ENCODE measurements at regions not wholly inside any gene's neighbourhood (a gene's known extent, or its start where the extent isn't known, plus 50 kb on each side); places are given as distances from the start of the nearest gene placed in this dataset.
A peak's percentile ranks its signal among the peaks of the same experiment; 100 is the strongest.

DNA sequence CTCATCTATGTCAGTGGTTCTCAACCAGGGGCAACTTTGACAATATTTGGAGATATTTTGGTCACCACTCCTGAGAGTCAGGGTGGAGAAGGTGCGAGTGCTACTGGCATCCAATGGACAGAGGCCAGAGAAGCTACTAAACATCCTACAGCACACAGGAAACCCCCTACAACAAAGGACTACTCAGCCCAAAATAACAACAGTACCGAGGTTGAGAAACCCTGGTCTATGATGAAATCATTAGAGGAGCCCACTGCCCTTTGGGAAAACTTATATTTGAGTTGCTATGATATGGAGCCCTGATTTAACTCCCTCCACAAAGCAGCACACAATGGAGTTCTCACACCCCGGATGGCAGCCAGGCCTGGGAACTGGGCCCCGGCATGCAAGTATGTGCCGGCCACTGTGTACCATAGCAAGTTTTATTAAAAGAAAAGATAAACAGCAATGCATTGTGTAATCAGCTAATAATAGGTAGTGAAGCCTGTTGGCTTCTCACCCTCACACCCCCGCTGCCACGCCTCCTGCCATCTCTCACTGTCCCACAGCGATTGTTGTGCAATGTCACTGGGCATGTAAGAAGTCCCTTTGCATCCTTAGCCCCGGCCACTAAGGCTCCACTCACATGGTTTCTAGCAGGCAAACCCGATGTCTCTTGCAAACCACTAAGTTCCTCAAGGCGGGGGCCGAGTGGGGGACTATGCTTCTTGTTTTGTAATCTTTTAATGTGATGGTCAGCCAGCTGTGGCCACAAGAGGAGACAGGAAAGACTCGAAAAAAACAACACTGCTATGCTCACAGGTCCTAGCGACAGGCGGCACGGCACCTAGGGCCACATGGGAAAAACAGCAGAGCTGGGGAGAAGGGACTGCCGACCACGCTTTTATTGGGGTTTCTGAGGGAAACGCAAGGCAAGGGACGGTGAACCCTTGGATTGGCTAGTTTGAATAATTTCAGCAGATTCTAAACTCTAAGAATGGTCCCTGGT, 110.0 kb downstream of the AQP9 start:
- H3K27me3 ChIP-seq (ENCODE audit: control insufficient read depth in 4 of 4, insufficient read depth in 4 of 4, low read length in 3 of 4) = no peaks in the 10 kb centered on the region
- no peak overlapping the region for H3K9ac ChIP-seq (ENCODE audit: low read depth in 1 of 2, low read length in 2 of 2)
- no peaks in the 10 kb centered on the region for H3K9me3 ChIP-seq (ENCODE audit: control insufficient read depth in 4 of 4, low read length in 3 of 4)
- H3K36me3 ChIP-seq (ENCODE audit: control insufficient read depth in 4 of 4, insufficient read depth in 3 of 4, low read depth in 1 of 4, low read length in 3 of 4) = peaks cover 0 to 5% (median 4%) of the 10 kb centered on the region in 4 donors
- H3K27ac ChIP-seq (ENCODE audit: low read depth in 1 of 2, low read length in 2 of 2) = peak overlapping the region; percentile 37 to 58
- TF ChIP-seq, protein P1, sequence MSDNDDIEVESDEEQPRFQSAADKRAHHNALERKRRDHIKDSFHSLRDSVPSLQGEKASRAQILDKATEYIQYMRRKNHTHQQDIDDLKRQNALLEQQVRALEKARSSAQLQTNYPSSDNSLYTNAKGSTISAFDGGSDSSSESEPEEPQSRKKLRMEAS (IDR thresholded peaks at IDR 0.05) = peak; percentile 84
- TF ChIP-seq NR2F2 (IDR thresholded peaks at IDR 0.05) = no peak
- TF ChIP-seq SP1 (IDR thresholded peaks at IDR 0.05) = peak; percentile 31
- TF ChIP-seq HNF4A (conservative IDR thresholded peaks at IDR 0.05) = peak; percentile 34 to 73
- TF ChIP-seq, protein P2, sequence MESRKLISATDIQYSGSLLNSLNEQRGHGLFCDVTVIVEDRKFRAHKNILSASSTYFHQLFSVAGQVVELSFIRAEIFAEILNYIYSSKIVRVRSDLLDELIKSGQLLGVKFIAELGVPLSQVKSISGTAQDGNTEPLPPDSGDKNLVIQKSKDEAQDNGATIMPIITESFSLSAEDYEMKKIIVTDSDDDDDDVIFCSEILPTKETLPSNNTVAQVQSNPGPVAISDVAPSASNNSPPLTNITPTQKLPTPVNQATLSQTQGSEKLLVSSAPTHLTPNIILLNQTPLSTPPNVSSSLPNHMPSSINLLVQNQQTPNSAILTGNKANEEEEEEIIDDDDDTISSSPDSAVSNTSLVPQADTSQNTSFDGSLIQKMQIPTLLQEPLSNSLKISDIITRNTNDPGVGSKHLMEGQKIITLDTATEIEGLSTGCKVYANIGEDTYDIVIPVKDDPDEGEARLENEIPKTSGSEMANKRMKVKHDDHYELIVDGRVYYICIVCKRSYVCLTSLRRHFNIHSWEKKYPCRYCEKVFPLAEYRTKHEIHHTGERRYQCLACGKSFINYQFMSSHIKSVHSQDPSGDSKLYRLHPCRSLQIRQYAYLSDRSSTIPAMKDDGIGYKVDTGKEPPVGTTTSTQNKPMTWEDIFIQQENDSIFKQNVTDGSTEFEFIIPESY (IDR thresholded peaks at IDR 0.05) = peak; percentile 62
- peak; percentile 63 for TF ChIP-seq FOXA1 (IDR thresholded peaks at IDR 0.05)
- peak in 1 of 2 donors; percentile 47 for TF ChIP-seq GABPA (IDR thresholded peaks at IDR 0.05 in 1 of 2, conservative IDR thresholded peaks at IDR 0.05 in 1 of 2)
- TF ChIP-seq RAD21 (IDR thresholded peaks at IDR 0.05) = peak; percentile 46 to 65
- peak; percentile 76 for TF ChIP-seq FOXA2 (IDR thresholded peaks at IDR 0.05)
- TF ChIP-seq YY1 (IDR thresholded peaks at IDR 0.05) = peak; percentile 88
- TF ChIP-seq, protein P3, sequence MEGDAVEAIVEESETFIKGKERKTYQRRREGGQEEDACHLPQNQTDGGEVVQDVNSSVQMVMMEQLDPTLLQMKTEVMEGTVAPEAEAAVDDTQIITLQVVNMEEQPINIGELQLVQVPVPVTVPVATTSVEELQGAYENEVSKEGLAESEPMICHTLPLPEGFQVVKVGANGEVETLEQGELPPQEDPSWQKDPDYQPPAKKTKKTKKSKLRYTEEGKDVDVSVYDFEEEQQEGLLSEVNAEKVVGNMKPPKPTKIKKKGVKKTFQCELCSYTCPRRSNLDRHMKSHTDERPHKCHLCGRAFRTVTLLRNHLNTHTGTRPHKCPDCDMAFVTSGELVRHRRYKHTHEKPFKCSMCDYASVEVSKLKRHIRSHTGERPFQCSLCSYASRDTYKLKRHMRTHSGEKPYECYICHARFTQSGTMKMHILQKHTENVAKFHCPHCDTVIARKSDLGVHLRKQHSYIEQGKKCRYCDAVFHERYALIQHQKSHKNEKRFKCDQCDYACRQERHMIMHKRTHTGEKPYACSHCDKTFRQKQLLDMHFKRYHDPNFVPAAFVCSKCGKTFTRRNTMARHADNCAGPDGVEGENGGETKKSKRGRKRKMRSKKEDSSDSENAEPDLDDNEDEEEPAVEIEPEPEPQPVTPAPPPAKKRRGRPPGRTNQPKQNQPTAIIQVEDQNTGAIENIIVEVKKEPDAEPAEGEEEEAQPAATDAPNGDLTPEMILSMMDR (IDR thresholded peaks at IDR 0.05; ENCODE audit: low read depth, low read length, missing input control) = no peak
- TF ChIP-seq HNF4G (IDR thresholded peaks at IDR 0.05) = no peak
- TF ChIP-seq JUND (IDR thresholded peaks at IDR 0.05) = peak in 1 of 2 donors; percentile 73
- TF ChIP-seq, protein P4, sequence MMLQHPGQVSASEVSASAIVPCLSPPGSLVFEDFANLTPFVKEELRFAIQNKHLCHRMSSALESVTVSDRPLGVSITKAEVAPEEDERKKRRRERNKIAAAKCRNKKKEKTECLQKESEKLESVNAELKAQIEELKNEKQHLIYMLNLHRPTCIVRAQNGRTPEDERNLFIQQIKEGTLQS (IDR thresholded peaks at IDR 0.05) = no peak
- no peak for TF ChIP-seq TAF1 (conservative IDR thresholded peaks at IDR 0.05)
- TF ChIP-seq RXRA (IDR thresholded peaks at IDR 0.05) = peak; percentile 49 to 85
- TF ChIP-seq, protein P5, sequence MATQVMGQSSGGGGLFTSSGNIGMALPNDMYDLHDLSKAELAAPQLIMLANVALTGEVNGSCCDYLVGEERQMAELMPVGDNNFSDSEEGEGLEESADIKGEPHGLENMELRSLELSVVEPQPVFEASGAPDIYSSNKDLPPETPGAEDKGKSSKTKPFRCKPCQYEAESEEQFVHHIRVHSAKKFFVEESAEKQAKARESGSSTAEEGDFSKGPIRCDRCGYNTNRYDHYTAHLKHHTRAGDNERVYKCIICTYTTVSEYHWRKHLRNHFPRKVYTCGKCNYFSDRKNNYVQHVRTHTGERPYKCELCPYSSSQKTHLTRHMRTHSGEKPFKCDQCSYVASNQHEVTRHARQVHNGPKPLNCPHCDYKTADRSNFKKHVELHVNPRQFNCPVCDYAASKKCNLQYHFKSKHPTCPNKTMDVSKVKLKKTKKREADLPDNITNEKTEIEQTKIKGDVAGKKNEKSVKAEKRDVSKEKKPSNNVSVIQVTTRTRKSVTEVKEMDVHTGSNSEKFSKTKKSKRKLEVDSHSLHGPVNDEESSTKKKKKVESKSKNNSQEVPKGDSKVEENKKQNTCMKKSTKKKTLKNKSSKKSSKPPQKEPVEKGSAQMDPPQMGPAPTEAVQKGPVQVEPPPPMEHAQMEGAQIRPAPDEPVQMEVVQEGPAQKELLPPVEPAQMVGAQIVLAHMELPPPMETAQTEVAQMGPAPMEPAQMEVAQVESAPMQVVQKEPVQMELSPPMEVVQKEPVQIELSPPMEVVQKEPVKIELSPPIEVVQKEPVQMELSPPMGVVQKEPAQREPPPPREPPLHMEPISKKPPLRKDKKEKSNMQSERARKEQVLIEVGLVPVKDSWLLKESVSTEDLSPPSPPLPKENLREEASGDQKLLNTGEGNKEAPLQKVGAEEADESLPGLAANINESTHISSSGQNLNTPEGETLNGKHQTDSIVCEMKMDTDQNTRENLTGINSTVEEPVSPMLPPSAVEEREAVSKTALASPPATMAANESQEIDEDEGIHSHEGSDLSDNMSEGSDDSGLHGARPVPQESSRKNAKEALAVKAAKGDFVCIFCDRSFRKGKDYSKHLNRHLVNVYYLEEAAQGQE (IDR thresholded peaks at IDR 0.05) = peak; percentile 64
- TF ChIP-seq EGR1 (IDR thresholded peaks at IDR 0.05; ENCODE audit: low read depth in 2 of 2) = peak in 1 of 2 donors; percentile 95
- H3K4me1 ChIP-seq (ENCODE audit: control insufficient read depth in 4 of 4, insufficient read depth in 4 of 4, low read length in 3 of 4) = peaks cover 0 to 9% (median 0%) of the 10 kb centered on the region in 4 donors
- H3K4me3 ChIP-seq (ENCODE audit: low read depth in 1 of 3, low read length in 3 of 3) = no peak overlapping the region
- WGBS = 60% methylated on average over 20 of the region's 20 CpGs
- DNase-seq (ENCODE audit: low spot score) = no peak

Measured in liver (tissue), 8 donors.